ENCODE measurements at regions not wholly inside any gene's neighbourhood (a gene's known extent, or its start where the extent isn't known, plus 50 kb on each side); places are given as distances from the start of the nearest gene placed in this dataset.

GRCh38 chr9:86629530-86629929, 275.3 kb upstream of the TUT7 start:
- H2AK9ac ChIP-seq (replicated peaks; ENCODE audit: low read depth, low read length, poor library complexity) = no peak overlapping the region
- no peaks in the 10 kb centered on the region for H3K79me1 ChIP-seq (ENCODE audit: low read depth in 1 of 2, low read length in 2 of 2)
- DNase-seq (no peak), ATAC-seq (ENCODE audit: low read depth) (no peak)
- no TSS peak for BruUV-seq (replicated peaks)
- 90% methylated on average over 2 of the region's 3 CpGs; no CpG with 5 or more reads in 1 of the 2 experiments for WGBS, 2 experiments (ENCODE audit: extremely low coverage in 2 of 2, insufficient read length in 1 of 2)
- H3K14ac ChIP-seq (replicated peaks; ENCODE audit: low read depth, low read length) = no peak overlapping the region
- no peak overlapping the region for H2AFZ ChIP-seq (replicated peaks; ENCODE audit: low read length, poor library complexity)
- H2BK15ac ChIP-seq (ENCODE audit: low read depth, low read length) = no peak overlapping the region
- in situ Hi-C loops (cut with MboI; ENCODE audit: low sequenced_read_pairs) = loop anchor here (25.0 kb wide), 1 partner anchor 308 kb away; the partner anchor contains the start of gene GAS1
- ChIA-PET CTCF (interaction anchor here (0.6 kb wide), 1 partner anchor 8 kb away, joined by 5 read pairs; no protein-coding TSS in a partner anchor), POLR2A (ENCODE audit: unreplicated experiment) (no interaction called here)
- H4K20me1 ChIP-seq (ENCODE audit: insufficient read depth, low read length) = no peaks in the 10 kb centered on the region
- no peaks in the 10 kb centered on the region for H3K9me1 ChIP-seq (ENCODE audit: insufficient read depth, low read length)
- H4K91ac ChIP-seq (ENCODE audit: insufficient read depth, low read depth, low read length) = no peak overlapping the region
- peaks cover 2% of the 10 kb centered on the region; the same call in 1 of the 2 replicates for H3K9me3 ChIP-seq (ENCODE audit: control insufficient read depth, insufficient read depth, low read length)
- no peak overlapping the region for H3K18ac ChIP-seq (ENCODE audit: low read depth, low read length)
- H2BK20ac ChIP-seq (ENCODE audit: low read depth, low read length) = no peak overlapping the region
- H3K36me3 ChIP-seq (ENCODE audit: control insufficient read depth, insufficient read depth, low read length) = no peaks in the 10 kb centered on the region
- TF ChIP-seq CHD1 (IDR thresholded peaks at IDR 0.05; ENCODE audit: low read depth, low read length) = no peak
- no peak for TF ChIP-seq MAZ (IDR thresholded peaks at IDR 0.05; ENCODE audit: borderline replicate concordance, low read depth, low read length)
- no peak for TF ChIP-seq MXI1 (IDR thresholded peaks at IDR 0.05; ENCODE audit: borderline replicate concordance, low read depth, low read length)
- TF ChIP-seq BHLHE40 (IDR thresholded peaks at IDR 0.05; ENCODE audit: low read depth, low read length) = no peak
- no peak for TF ChIP-seq FOS (IDR thresholded peaks at IDR 0.05; ENCODE audit: low read depth, low read length)
- no peak for TF ChIP-seq RAD21 (IDR thresholded peaks at IDR 0.05; ENCODE audit: low read length)
- no peak for TF ChIP-seq USF2 (IDR thresholded peaks at IDR 0.05; ENCODE audit: low read depth, low read length)
- H3K27ac ChIP-seq (ENCODE audit: insufficient read depth, low read length) = no peak overlapping the region
- H3K56ac ChIP-seq (ENCODE audit: extremely low read depth, insufficient read depth, low read length) = no peak overlapping the region
- no peak overlapping the region for H3K4me2 ChIP-seq (ENCODE audit: low read depth, low read length)
- no peak overlapping the region for H3K23ac ChIP-seq (ENCODE audit: low read depth, low read length)
- H3K9ac ChIP-seq (ENCODE audit: low read depth, low read length) = no peak overlapping the region
- intact Hi-C loops (cut with micrococcal nuclease) = no loop called here
- H3K4ac ChIP-seq (ENCODE audit: low read depth, low read length) = no peak overlapping the region
- H3K4me1 ChIP-seq (ENCODE audit: control insufficient read depth, insufficient read depth, low read length) = no peaks in the 10 kb centered on the region
- no peak overlapping the region for H4K5ac ChIP-seq (ENCODE audit: low read depth, low read length)
- no peak overlapping the region for H4K8ac ChIP-seq (ENCODE audit: low read depth in 2 of 2, low read length in 2 of 2)
- H2BK5ac ChIP-seq (ENCODE audit: low read depth, low read length, poor library complexity, severe bottlenecking) = no peak overlapping the region
- no peaks in the 10 kb centered on the region for H3K27me3 ChIP-seq (ENCODE audit: control insufficient read depth, insufficient read depth, low read length)
- H2BK120ac ChIP-seq (ENCODE audit: low read depth, low read length) = no peak overlapping the region
- no peak overlapping the region for H2AK5ac ChIP-seq (ENCODE audit: low read depth, low read length)
- dilution Hi-C loops (cut with HindIII; ENCODE audit: low sequenced_read_pairs, unreplicated experiment) = no loop called here
- H3K4me3 ChIP-seq (ENCODE audit: insufficient read depth, low read depth, low read length) = no peak overlapping the region
